KMS-11 (cell line): ENCODE measurements at regions not wholly inside any gene's neighbourhood (a gene's known extent, or its start where the extent isn't known, plus 50 kb on each side); places are given as distances from the start of the nearest gene placed in this dataset.

Source experiments
- H2AFZ ChIP-seq: fragments of 200-600 bp; sonication (generic); 2 replicates; pipeline ENCODE4 v1.6.1; 2016; ENCODE audit warnings: antibody characterized with exemption, mixed run types, low read depth
- H3K27ac ChIP-seq: fragments of 200-600 bp; sonication (generic); 2 replicates; pipeline ENCODE4 v1.6.1; 2016; ENCODE audit warnings: mild to moderate bottlenecking, mixed run types
- H3K27me3 ChIP-seq: fragments of 200-600 bp; sonication (generic); 2 replicates; pipeline ENCODE4 v1.6.1; 2017; ENCODE audit warnings: mild to moderate bottlenecking, low read depth, mixed run types, moderate library complexity; ENCODE audit not compliant: insufficient read depth
- H3K36me3 ChIP-seq: fragments of 200-600 bp; sonication (generic); 2 replicates; pipeline ENCODE4 v1.6.1; 2017; ENCODE audit warnings: mild to moderate bottlenecking, mixed run types; ENCODE audit not compliant: insufficient read depth
- H3K4me1 ChIP-seq: fragments of 200-600 bp; sonication (generic); 2 replicates; pipeline ENCODE4 v1.6.1; 2016; ENCODE audit warnings: mild to moderate bottlenecking, low read depth, mixed run types; ENCODE audit not compliant: poor library complexity, severe bottlenecking
- H3K4me2 ChIP-seq: fragments of 200-600 bp; sonication (generic); 2 replicates; pipeline ENCODE4 v1.7.0; 2016; ENCODE audit warnings: mild to moderate bottlenecking, mixed run types
- H3K4me3 ChIP-seq: fragments of 200-600 bp; sonication (generic); IDR thresholded peaks from 2 replicates; pipeline ENCODE4 v1.6.1; 2017; ENCODE audit warnings: low read depth, low read length, mixed read lengths; ENCODE audit not compliant: insufficient read depth
- H3K79me2 ChIP-seq: fragments of 200-600 bp; sonication (generic); 2 replicates; pipeline ENCODE4 v1.6.1; 2016; ENCODE audit warnings: low read depth, mixed run types; ENCODE audit not compliant: insufficient read depth
- H3K9ac ChIP-seq: fragments of 200-600 bp; sonication (generic); 2 replicates; pipeline ENCODE4 v1.6.1; 2016; ENCODE audit warnings: mild to moderate bottlenecking, mixed run types
- H4K20me1 ChIP-seq: fragments of 200-600 bp; sonication (generic); 2 replicates; pipeline ENCODE4 v1.6.1; 2016; ENCODE audit warnings: mild to moderate bottlenecking, mixed run types; ENCODE audit not compliant: insufficient read depth
- CTCF ChIP-seq: fragments of 200-600 bp; sonication (generic); conservative IDR thresholded peaks from 2 replicates; pipeline ENCODE4 v1.6.1; 2017; ENCODE audit warnings: low read depth, mild to moderate bottlenecking, antibody characterized with exemption, low read length, moderate library complexity, mixed read lengths

GRCh38 chr1:148318904-148319242 lies 164.2 kb downstream of the PPIAL4G start:
- Histone ChIP-seq H3K27ac (no peak overlapping the region), H3K36me3 (no peaks in the 10 kb centered on the region), H3K4me3 (no peak overlapping the region), H3K27me3 (no peaks in the 10 kb centered on the region), H3K9ac (no peak overlapping the region), H4K20me1 (no peaks in the 10 kb centered on the region), H3K4me1 (no peaks in the 10 kb centered on the region), H2AFZ (no peak overlapping the region), H3K79me2 (no peaks in the 10 kb centered on the region), H3K4me2 (no peak overlapping the region)
- no peak for TF ChIP-seq CTCF

- Histone ChIP-seq H4K20me1 (no peaks in the 10 kb centered on the region), H3K79me2 (no peaks in the 10 kb centered on the region), H3K27me3 (no peaks in the 10 kb centered on the region), H3K4me2 (no peak overlapping the region), H3K4me1 (no peaks in the 10 kb centered on the region), H3K4me3 (no peak overlapping the region), H3K9ac (no peak overlapping the region), H3K36me3 (no peaks in the 10 kb centered on the region), H2AFZ (no peak overlapping the region), H3K27ac (no peak overlapping the region)
- TF ChIP-seq CTCF = no peak
Measured at GRCh38 chr1:148318123-148318903, 164.8 kb downstream of the PPIAL4G start.

- Histone ChIP-seq H3K36me3 (no peaks in the 10 kb centered on the region), H3K4me1 (no peaks in the 10 kb centered on the region), H2AFZ (no peak overlapping the region), H3K4me3 (no peak overlapping the region), H4K20me1 (no peaks in the 10 kb centered on the region), H3K27ac (no peak overlapping the region), H3K79me2 (no peaks in the 10 kb centered on the region), H3K9ac (no peak overlapping the region), H3K27me3 (no peaks in the 10 kb centered on the region), H3K4me2 (no peak overlapping the region)
- TF ChIP-seq CTCF = no peak
Measured at GRCh38 chr1:148317288-148317985, 165.4 kb upstream of the NBPF11 start.

GRCh38 chr1:148315071-148315811 lies 163.2 kb upstream of the NBPF11 start:
- H3K79me2 ChIP-seq = no peaks in the 10 kb centered on the region
- no peaks in the 10 kb centered on the region for H3K27me3 ChIP-seq
- no peaks in the 10 kb centered on the region for H3K4me1 ChIP-seq
- no peak overlapping the region for H3K4me3 ChIP-seq
- no peak overlapping the region for H3K9ac ChIP-seq
- H3K4me2 ChIP-seq = no peak overlapping the region
- H3K36me3 ChIP-seq = no peaks in the 10 kb centered on the region
- TF ChIP-seq CTCF = no peak
- no peak overlapping the region for H3K27ac ChIP-seq
- no peaks in the 10 kb centered on the region for H4K20me1 ChIP-seq
- no peak overlapping the region for H2AFZ ChIP-seq
